Erythroblast (primary cell): ENCODE measurements at regions not wholly inside any gene's neighbourhood (a gene's known extent, or its start where the extent isn't known, plus 50 kb on each side); places are given as distances from the start of the nearest gene placed in this dataset.
"Not testable (repeated sequence)": the region's sequence is repeated elsewhere in the genome, so short reads cannot be mapped to it uniquely, and the experiment has no call there.

ENCODE experiments used
- DNase-seq, 2 experiments: peaks; one replicate each; lab custom pipeline; 2025; lab: John Stamatoyannopoulos, UW
- GATA1 ChIP-seq: IDR thresholded peaks from 2 replicates; pipeline ENCODE4 v1.6.1; 2011; ENCODE audit warnings: low read depth, mild to moderate bottlenecking, control low read depth, low read length, moderate library complexity
- POLR2A ChIP-seq: IDR thresholded peaks from 2 replicates; pipeline ENCODE4 v1.6.1; 2011; ENCODE audit warnings: mild to moderate bottlenecking, low read length

DNA sequence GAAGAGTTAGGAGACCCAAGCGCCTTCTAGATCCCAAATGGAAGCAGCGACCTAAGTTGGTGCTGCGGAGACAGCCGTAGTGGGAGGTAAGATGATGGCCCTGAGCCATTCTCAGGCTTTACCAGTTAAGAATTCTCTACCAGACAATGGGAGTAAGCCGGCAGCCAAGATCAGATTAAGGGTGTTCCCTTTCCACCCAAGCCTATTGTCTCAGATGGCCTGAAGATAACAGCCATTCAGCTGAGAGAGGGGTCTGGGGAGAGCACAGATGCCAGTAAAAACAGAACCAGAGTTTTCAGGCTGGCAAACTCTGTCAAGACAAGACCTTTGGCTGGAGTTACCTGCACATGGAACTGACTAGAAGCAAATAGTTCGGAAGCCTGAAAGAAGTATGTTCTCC is 191.7 kb upstream of the HAAO start:
- no peak for TF ChIP-seq GATA1
- no peak for TF ChIP-seq POLR2A
- DNase-seq = no peak

DNA sequence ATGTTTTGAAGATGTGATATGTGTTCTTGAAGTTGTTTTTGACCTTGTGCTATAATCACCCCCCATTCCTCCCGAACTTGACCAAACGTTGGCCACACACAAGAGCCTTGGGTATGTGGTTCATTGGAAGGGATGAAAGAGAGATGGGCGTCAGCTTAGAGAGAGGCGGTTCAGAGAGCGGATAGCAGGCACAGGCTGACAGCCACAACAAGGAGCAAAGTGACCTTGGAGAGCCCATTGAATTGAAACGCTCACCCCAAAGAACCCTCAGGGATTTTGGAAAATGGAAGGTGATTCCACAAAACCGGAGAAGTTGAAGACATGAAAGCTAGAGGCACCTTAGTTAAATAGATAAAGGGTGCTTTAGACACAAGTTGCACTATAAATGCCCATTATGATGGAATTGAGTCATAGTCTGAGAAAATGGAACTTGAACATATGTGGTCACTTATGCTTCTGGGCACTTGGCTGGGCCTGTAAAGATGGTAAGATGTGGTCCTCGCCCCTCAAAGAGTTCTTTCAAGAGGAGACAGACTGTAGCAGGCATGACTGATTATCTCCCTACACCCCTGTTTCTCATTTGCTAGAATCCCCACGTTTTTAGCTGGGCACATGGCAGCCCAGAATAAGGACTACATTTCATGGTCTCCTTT is 188.5 kb upstream of the HAAO start:
- TF ChIP-seq GATA1 = no peak
- TF ChIP-seq POLR2A = no peak
- DNase-seq = no peak

DNA sequence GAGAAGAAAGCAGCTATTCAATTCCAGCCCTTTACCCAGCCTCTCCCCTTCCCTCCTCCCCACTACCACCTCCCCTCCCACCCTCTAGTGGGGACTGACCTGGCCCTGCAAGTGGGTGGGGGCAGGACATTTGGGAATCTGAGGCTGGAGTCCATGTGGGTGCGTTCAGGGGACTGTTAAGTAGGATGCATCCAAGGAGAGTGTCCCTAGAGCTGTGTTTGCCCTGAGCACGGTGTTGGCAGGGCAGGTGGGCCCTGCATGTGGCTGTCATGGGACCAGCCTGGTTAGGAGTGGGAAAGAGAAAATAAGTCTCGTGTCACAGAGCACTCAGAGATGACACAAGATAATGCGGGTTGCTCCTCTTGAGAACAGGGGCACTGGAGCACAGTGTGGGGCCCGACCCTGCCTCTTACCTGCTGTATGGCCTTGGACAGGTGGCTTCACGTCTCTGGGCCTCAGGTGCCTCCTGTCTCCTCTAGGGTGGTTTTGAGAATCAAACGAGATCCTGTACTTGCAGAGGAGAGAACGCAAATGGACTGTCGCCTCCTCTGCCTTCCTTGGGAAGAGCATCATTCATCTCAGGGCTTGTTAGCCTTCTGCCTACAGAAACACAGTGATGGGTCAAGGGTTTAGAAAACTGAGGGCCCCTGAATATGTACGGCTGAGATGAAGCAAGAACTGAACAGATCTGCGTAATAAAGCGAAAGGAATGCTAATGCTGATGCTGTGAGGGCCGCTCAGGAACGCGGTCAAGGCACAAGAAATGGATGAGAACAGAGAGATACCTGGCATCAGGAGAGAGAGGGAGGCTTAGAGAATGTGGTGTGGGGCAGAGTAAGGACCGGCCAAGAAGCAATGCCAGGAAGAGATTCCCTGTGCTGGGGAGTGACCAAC is 187.7 kb upstream of the HAAO start:
- TF ChIP-seq GATA1 = no peak
- TF ChIP-seq POLR2A = no peak
- DNase-seq = no peak

DNA sequence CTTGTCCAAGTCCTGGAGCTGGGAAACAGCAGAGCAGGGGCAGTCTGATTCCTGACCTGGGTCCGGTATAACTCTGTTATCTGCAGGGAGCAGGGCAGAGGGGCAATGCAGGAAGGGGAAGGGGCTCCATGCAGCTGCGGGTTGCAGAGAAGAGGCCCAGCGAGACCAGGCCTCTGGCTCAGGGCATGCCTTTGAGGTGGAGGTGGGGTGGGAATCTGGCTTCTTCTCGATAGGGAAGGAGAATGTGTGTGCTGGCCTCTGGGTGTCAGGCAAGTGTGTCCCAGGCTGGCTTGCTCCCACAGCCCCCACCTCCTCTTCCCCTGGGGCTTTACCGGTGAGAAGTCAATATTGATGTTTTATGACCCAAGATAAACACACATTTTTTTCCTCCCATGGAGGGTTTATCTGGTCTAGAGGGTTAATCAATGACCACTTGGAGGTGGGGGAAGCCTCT is 187.1 kb upstream of the HAAO start:
- TF ChIP-seq GATA1 (no peak), POLR2A (no peak)
- DNase-seq = no peak

DNA sequence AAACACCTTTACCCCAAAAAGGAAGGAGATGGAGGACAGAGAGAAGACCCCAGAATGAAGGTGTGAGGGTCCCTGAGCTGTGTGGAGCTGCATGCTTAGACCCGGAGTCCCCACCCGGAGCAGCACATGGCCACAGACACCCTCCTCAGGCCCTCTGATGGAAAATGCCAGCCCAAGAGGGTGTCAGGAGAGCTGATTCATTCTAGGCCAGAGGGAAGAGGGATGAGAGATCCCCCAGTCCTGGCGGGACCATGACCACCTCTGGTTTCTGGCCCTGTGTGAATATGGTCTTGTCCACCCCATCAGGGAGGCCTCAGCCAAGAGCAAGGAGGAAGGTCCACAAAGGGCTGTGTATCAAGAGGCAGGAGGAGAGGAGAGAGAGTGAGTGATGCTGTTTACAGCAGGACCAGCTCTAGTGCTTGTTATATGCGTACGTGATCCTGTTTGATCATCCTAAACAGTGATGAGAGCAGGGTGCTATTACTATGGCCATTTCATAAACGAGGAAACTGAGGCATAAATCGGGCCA is 186.6 kb upstream of the HAAO start:
- TF ChIP-seq POLR2A (no peak), GATA1 (no peak)
- no peak for DNase-seq

DNA sequence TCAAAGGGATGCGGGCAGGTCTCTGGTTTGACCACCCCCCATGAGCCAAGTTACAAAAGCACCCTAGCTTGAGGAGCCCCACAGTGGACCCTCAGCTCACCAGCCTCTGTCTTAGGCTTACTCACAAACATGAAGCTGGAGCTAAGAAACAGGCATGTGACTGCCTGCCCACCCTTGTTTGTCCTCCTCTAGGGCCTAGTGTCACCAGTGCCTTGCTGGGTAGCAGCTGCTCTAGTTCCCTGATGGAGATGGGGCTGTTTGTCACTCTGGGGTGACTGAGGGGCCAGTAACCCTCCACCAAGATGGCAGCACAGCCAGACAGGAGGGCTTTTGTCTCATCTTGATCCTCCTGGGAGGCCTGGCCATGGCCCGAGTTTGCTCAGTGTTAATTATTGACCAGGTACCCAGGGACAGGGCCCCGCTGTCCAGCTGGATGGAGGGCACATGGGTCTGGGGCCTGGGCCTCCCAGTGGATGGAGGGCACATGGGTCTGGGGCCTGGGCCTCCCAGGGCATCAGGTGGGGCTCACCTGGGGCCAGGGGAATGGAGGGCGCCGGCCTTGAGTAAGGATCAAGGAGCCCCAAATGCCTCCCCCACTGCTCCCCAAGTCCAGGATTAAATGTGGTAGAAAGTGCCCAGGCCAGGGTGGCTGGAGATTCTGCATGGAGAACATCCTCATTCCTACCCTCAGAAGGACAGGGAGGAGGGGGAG is 185.9 kb upstream of the HAAO start:
- DNase-seq = no peak

DNA sequence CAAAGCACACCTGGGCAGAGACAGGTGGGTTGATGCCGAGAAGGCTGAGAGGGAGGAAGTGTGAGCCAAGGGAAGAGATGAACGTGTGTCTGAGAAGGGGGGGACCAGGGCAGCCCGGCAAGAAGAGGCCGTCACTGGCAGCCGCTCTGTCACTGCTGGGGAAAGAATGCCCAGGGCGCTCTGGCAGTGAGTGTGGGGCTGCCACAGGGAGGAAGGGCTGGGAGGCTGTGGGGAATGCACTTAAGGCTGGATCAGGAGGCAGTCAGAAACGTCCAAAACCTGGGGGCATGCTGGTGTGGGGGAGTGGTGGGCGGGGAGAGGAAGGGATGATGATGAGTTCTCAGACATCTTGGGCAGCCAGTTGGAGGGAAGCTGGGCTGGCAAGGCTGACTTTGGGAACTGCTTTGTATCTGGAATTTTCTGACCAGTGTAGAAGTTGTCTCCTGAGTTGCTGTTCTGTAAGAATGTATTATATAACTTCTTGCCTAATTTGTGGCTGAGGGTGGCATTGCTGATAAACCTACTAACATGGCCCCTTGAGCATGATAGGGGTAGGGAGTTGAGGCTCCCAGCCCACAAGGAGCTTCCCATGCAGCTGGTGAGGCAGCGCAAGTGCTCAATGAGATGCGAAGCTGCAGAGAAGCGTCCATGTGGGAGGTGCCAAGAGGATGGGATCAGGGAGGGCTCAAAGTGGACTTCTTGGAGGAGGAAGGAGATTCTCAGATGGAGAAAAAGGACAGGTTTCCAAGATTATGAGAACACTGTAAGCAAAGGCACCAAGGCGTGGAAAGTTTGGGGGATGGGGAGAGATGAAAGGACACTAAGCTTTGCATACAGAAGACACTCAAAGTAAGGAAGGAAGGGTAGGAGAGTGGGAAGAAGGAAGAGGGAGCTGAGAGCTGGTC is 185.1 kb upstream of the HAAO start:
- DNase-seq = no peak

More for the DNA sequence above, 185.9 kb upstream of the HAAO start:
- TF ChIP-seq POLR2A (no peak), GATA1 (no peak)

DNA sequence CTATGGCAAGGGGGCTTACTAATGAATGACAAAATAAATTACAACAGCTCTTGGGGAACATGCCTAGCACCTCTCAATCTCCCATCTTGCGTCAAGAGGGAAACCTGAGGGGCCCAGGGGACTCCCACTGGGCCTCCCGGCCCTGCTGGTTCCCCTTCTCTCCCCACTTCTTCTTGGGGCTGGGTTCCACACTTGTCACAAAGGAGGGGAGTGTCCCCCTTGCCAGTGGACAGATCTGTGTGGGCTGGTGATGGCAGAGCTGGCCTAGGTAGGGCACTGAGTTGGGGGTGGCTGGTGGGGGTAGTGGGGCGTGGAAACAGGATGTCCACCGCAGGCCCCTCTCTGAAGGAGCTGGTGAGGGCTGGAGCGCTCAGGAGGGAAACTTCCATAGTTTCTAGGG is 184.0 kb upstream of the HAAO start:
- TF ChIP-seq GATA1 (no peak), POLR2A (no peak)
- DNase-seq = no peak

More for the DNA sequence above, 185.1 kb upstream of the HAAO start:
- TF ChIP-seq POLR2A (no peak), GATA1 (no peak)

DNA sequence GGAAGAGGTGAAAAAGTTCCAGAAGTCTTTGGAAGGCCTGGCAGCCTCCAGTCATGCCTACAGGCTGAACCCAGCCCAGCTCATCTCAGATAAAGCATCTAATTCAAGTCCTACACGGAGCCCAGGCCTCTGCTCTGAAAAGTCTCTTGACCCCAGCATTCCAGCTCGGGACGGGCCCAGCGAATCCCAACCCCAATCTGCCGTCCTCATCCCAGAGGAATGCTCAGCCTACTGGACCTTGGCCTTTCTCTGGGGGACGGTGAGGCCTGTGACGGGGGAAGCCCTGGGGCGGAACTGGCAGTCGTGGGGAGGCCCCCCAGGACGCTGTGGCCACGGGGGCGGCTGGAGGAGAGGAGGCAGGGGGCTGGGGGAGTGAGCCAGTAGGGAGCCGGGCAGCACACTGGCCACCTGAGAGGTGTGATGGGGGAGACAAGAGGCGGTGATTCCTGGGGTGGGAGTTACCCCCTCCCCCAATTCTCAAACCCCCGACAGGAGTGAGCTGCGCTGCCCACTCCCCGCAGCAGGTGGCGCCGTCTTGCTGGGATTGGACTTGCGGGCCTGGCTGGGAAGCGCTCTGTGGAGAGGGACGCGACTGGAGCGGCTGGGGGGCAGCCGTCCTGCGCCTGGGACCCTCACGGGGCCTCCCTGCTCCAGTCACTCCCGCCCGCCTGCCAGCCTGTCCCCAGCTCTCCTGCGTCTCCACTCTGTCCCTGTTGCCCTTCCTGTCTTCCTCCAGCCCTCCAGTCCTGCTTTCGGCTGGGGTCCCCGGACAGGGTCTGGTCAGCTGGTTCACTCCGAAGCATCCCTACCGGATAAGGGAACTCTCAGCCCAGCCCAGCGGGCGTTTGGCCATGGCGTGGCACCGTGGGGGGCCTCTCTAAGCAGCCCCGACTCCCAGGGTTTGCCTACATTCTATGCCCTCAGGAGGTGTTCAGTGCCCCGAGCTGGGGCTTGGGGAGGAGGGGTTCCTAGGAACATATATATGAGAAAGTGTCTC is 182.6 kb upstream of the HAAO start:
- TF ChIP-seq POLR2A = no peak
- TF ChIP-seq GATA1 = no peak

DNA sequence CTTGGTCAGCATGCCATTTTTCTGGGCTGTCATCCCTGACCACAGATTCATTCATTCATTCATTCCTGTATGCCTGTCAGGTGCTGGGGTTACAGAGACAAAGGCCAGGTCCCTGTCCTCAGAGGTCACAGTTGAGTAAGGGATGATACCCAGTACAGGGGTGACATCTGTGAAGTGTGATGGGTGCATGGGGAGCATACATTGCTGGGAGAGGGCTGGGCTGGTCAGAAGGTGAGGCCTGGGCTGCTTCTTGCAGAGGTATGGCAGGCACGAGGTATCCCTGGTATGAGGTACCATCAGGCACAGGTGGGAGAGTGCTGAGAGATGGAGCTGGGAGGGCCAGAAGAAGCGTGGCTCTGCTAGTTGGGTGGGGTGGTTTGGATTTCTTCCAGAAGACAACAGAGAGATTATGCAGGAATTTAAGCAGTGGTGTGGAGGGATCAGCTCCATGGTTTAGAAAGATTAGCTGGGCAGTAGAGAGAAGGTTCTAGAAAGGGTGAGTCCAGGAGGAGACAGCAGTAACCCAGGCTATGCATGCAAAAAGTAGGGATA is 181.9 kb upstream of the HAAO start:
- peak in 1 of 2 experiments; percentile 20 for DNase-seq
- TF ChIP-seq GATA1 (no peak), POLR2A (no peak)

More for the DNA sequence above, 182.6 kb upstream of the HAAO start:
- DNase-seq = peak; percentile 49 to 72

DNA sequence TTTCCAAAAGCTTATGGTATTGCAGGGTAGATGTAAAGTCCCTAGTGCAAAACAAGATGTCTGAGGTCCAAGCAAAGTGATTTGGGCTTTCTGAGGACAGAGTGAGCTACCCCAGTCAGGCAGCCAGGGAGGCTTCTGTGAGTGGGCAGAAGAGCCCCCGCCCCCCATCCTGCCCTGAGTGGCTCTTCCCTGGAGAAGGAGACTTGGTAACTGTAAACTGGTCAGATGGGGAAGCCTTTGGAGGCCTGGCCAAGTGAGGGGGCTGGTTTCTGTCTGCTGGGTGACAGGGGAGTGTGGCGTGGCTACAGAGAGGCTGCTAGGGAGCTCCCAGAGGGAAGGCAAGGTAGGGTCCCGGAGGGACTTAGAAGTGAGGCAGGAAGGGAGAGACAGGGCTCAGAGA is 181.3 kb upstream of the HAAO start:
- no peak for DNase-seq
- TF ChIP-seq GATA1 (no peak), POLR2A (no peak)

DNA sequence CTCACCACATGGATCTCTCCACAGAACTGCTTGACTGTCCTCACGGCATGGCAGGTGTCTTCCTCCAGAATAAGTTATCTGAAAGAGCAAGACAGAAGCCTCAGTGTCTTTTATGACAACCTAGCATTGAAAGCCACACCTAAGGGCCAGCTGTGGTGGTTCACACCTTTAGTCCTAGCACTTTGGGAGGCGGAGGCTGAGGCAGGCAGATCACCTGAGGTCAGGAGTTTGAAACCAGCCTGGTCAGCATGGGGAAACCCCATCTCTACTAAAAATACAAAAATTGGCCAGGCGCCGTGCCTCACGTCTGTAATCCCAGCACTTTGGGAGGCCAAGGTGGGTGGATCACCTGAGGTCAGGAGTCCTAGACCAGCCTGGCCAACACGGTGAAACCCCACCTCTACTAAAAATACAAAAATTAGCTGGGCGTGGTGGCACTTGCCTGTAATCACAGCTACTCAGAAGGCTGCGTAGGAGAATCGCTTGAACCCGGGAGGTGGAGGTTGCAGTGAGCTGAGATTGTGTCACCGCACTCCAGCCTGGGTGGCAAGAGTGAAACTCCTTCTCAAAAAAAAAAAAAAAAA is 180.6 kb upstream of the HAAO start:
- not testable (repeated sequence) for DNase-seq
